RWPE2 (cell line): ENCODE measurements at regions not wholly inside any gene's neighbourhood (a gene's known extent, or its start where the extent isn't known, plus 50 kb on each side); places are given as distances from the start of the nearest gene placed in this dataset.

ENCODE experiments used
- ATAC-seq: fragments of 200-7000 bp; cut with Tn5 transposase; 3 replicates; pipeline ENCODE4 v1.9.1; 2021; ENCODE audit warnings: low read depth
- DNase-seq: peaks from one replicate; pipeline ENCODE4 v3.0.0-alpha.2; 2020; ENCODE audit warnings: low spot score
- H3K27ac ChIP-seq: fragments of 450-650 bp; 2 replicates; pipeline ENCODE4 v1.5.1; 2017; ENCODE audit warnings: mild to moderate bottlenecking; ENCODE audit not compliant: poor library complexity, severe bottlenecking
- H3K27me3 ChIP-seq: fragments of 250-450 bp; sonication (Bioruptor Pico); 2 replicates; pipeline ENCODE4 v1.5.1; 2021; ENCODE audit warnings: mild to moderate bottlenecking, moderate library complexity; ENCODE audit not compliant: insufficient read depth, poor library complexity, severe bottlenecking
- H3K36me3 ChIP-seq: fragments of 250-450 bp; sonication (Bioruptor Pico); 2 replicates; pipeline ENCODE4 v1.5.1; 2020; ENCODE audit warnings: low read depth, mild to moderate bottlenecking, moderate library complexity
- H3K4me1 ChIP-seq: fragments of 250-450 bp; sonication (Bioruptor Pico); 2 replicates; pipeline ENCODE4 v1.5.1; 2021; ENCODE audit warnings: mild to moderate bottlenecking, moderate library complexity; ENCODE audit not compliant: insufficient read depth, poor library complexity, severe bottlenecking
- H3K4me3 ChIP-seq: fragments of 250-450 bp; sonication (Bioruptor Pico); 2 replicates; pipeline ENCODE4 v1.5.1; 2021; ENCODE audit warnings: mild to moderate bottlenecking, moderate library complexity; ENCODE audit not compliant: severe bottlenecking
- H3K9me3 ChIP-seq: fragments of 250-450 bp; sonication (Bioruptor Pico); 2 replicates; pipeline ENCODE4 v1.5.1; 2021; ENCODE audit warnings: mild to moderate bottlenecking, moderate library complexity; ENCODE audit not compliant: severe bottlenecking
- CTCF ChIP-seq: fragments of 450-650 bp; IDR thresholded peaks from one replicate; pipeline ENCODE4 v1.5.1; 2017; ENCODE audit warnings: mild to moderate bottlenecking, moderate library complexity; ENCODE audit not compliant: poor library complexity, severe bottlenecking

GRCh38 chr4:15254236-15254880, 173.5 kb upstream of the C1QTNF7 start:
- Histone ChIP-seq H3K4me1 (no peaks in the 10 kb centered on the region), H3K27me3 (no peaks in the 10 kb centered on the region), H3K27ac (no peak overlapping the region), H3K9me3 (no peaks in the 10 kb centered on the region), H3K36me3 (no peaks in the 10 kb centered on the region), H3K4me3 (no peak overlapping the region)
- ATAC-seq (no peak), DNase-seq (no peak)
- TF ChIP-seq CTCF, result no peak

GRCh38 chr4:15255537-15255936, 172.3 kb upstream of the C1QTNF7 start:
- Histone ChIP-seq H3K27ac (no peak overlapping the region), H3K4me3 (no peak overlapping the region), H3K4me1 (no peaks in the 10 kb centered on the region), H3K9me3 (no peaks in the 10 kb centered on the region), H3K36me3 (no peaks in the 10 kb centered on the region), H3K27me3 (no peaks in the 10 kb centered on the region)
- DNase-seq (no peak), ATAC-seq (no peak)
- TF ChIP-seq CTCF, result no peak

- no peak overlapping the region for H3K27ac ChIP-seq
- H3K36me3 ChIP-seq, result no peaks in the 10 kb centered on the region
- DNase-seq (no peak), ATAC-seq (no peak)
- TF ChIP-seq CTCF, result no peak
- no peaks in the 10 kb centered on the region for H3K27me3 ChIP-seq
- no peak overlapping the region for H3K4me3 ChIP-seq
- H3K9me3 ChIP-seq, result no peaks in the 10 kb centered on the region
- peaks cover 6% of the 10 kb centered on the region for H3K4me1 ChIP-seq
These were observed 167.1 kb upstream of the C1QTNF7 start for GRCh38 chr4:15260758-15261157.

GRCh38 chr4:15262396-15262795, 165.4 kb upstream of the C1QTNF7 start:
- H3K27me3 ChIP-seq, result no peaks in the 10 kb centered on the region
- TF ChIP-seq CTCF, result no peak

GRCh38 chr4:15270201-15270600, 157.6 kb upstream of the C1QTNF7 start:
- TF ChIP-seq CTCF, result no peak
- ATAC-seq, result no peak
- no peaks in the 10 kb centered on the region for H3K9me3 ChIP-seq
- H3K36me3 ChIP-seq, result no peaks in the 10 kb centered on the region
- no peak overlapping the region for H3K27ac ChIP-seq
- H3K4me3 ChIP-seq, result no peak overlapping the region
- no peaks in the 10 kb centered on the region for H3K27me3 ChIP-seq
- no peaks in the 10 kb centered on the region for H3K4me1 ChIP-seq
- no peak for DNase-seq

More at GRCh38 chr4:15262396-15262795, 165.4 kb upstream of the C1QTNF7 start:
- H3K36me3 ChIP-seq, result no peaks in the 10 kb centered on the region
- DNase-seq, result no peak
- peaks cover 6% of the 10 kb centered on the region for H3K4me1 ChIP-seq
- no peaks in the 10 kb centered on the region for H3K9me3 ChIP-seq
- H3K4me3 ChIP-seq, result no peak overlapping the region
- no peak overlapping the region for H3K27ac ChIP-seq
- peak; percentile 71; the same call in 2 of the 3 replicates for ATAC-seq
